ENCODE measurements at regions not wholly inside any gene's neighbourhood (a gene's known extent, or its start where the extent isn't known, plus 50 kb on each side); places are given as distances from the start of the nearest gene placed in this dataset.

DNA sequence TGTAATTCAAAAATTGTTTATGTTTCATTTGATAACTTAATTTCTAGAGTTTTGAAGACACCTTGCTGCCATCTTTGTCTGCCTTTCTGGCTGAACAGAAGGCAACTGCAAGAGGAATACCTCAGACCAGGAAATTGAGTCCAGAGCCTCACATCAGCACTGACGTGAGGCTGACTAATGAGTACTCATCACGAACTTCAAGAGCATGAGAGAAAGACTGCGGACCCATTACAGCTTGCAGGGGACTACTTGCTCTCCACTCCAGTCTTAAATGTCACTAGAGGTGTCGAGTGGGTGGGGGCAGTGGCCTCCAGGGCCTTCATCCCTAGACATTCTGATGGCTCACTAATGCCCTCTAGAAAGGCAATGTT, 109.5 kb upstream of the SSTR4 start:
- TF ChIP-seq, protein P1, sequence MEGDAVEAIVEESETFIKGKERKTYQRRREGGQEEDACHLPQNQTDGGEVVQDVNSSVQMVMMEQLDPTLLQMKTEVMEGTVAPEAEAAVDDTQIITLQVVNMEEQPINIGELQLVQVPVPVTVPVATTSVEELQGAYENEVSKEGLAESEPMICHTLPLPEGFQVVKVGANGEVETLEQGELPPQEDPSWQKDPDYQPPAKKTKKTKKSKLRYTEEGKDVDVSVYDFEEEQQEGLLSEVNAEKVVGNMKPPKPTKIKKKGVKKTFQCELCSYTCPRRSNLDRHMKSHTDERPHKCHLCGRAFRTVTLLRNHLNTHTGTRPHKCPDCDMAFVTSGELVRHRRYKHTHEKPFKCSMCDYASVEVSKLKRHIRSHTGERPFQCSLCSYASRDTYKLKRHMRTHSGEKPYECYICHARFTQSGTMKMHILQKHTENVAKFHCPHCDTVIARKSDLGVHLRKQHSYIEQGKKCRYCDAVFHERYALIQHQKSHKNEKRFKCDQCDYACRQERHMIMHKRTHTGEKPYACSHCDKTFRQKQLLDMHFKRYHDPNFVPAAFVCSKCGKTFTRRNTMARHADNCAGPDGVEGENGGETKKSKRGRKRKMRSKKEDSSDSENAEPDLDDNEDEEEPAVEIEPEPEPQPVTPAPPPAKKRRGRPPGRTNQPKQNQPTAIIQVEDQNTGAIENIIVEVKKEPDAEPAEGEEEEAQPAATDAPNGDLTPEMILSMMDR (conservative IDR thresholded peaks at IDR 0.05 in 1 of 2, IDR thresholded peaks at IDR 0.05 in 1 of 2; ENCODE audit: low read depth in 1 of 2, low read length in 2 of 2) = no peak
- TF ChIP-seq EZH2 (IDR thresholded peaks at IDR 0.05; ENCODE audit: low read length, missing control alignments) = no peak
